Type B pancreatic cell (in vitro differentiated cells): ENCODE measurements at regions not wholly inside any gene's neighbourhood (a gene's known extent, or its start where the extent isn't known, plus 50 kb on each side); places are given as distances from the start of the nearest gene placed in this dataset.

Experiments
- DNase-seq: peaks from one replicate; pipeline ENCODE4 v3.0.0; 2021; ENCODE audit warnings: mixed read lengths; ENCODE audit not compliant: unreplicated experiment; ENCODE audit errors: extremely low spot score
- H3K27ac Mint-ChIP-seq: 2 replicates; pipeline ENCODE4 v1.8.0; 2021; ENCODE audit warnings: mild to moderate bottlenecking, mixed read lengths
- H3K27me3 Mint-ChIP-seq: 2 replicates; pipeline ENCODE4 v1.8.0; 2021; ENCODE audit warnings: mixed read lengths
- H3K36me3 Mint-ChIP-seq: 2 replicates; pipeline ENCODE4 v1.8.0; 2021; ENCODE audit warnings: mixed read lengths
- H3K4me1 Mint-ChIP-seq: one replicate; pipeline ENCODE4 v1.8.0; 2021; ENCODE audit warnings: mixed read lengths; ENCODE audit not compliant: unreplicated experiment
- H3K4me3 Mint-ChIP-seq: 2 replicates; pipeline ENCODE4 v1.8.0; 2021; ENCODE audit warnings: mild to moderate bottlenecking, mixed read lengths
- H3K9me3 Mint-ChIP-seq: 2 replicates; pipeline ENCODE4 v1.8.0; 2021; ENCODE audit warnings: mixed read lengths
- TF ChIP-seq, protein P1 (sequence below): fragments of 200-600 bp; sonication (generic); conservative IDR thresholded peaks from 2 replicates; pipeline ENCODE4 v1.5.0; 2021; ENCODE audit warnings: antibody characterized with exemption, mild to moderate bottlenecking

DNA sequence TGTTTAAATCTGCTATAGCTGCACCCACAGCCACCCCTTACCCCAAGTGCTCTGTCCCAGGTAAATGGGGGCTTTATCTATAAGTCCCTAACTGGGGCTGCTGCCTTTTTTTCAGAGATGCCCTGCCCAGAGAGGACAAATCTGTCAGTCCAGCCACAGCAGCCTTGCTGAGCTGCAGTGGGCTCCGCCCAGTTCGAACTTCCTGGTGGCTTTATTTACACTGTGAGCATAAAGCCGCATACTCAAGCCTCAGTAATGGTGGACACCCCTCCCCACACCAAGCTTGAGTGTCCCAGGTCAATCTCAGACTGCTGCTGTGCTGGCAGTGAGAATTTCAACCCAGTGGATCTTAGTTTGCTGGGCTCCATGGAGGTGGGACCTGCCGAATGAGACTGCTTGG lies 505.2 kb downstream of the CBLN4 start:
- H3K27me3 Mint-ChIP-seq: peaks cover 2% of the 10 kb centered on the region
- H3K4me3 Mint-ChIP-seq: no peak overlapping the region
- H3K36me3 Mint-ChIP-seq: no peaks in the 10 kb centered on the region
- TF ChIP-seq, protein P1, sequence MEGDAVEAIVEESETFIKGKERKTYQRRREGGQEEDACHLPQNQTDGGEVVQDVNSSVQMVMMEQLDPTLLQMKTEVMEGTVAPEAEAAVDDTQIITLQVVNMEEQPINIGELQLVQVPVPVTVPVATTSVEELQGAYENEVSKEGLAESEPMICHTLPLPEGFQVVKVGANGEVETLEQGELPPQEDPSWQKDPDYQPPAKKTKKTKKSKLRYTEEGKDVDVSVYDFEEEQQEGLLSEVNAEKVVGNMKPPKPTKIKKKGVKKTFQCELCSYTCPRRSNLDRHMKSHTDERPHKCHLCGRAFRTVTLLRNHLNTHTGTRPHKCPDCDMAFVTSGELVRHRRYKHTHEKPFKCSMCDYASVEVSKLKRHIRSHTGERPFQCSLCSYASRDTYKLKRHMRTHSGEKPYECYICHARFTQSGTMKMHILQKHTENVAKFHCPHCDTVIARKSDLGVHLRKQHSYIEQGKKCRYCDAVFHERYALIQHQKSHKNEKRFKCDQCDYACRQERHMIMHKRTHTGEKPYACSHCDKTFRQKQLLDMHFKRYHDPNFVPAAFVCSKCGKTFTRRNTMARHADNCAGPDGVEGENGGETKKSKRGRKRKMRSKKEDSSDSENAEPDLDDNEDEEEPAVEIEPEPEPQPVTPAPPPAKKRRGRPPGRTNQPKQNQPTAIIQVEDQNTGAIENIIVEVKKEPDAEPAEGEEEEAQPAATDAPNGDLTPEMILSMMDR: no peak
- no peaks in the 10 kb centered on the region for H3K4me1 Mint-ChIP-seq
- no peak overlapping the region for H3K27ac Mint-ChIP-seq
- DNase-seq: no peak
- H3K9me3 Mint-ChIP-seq: peaks cover 7% of the 10 kb centered on the region

DNA sequence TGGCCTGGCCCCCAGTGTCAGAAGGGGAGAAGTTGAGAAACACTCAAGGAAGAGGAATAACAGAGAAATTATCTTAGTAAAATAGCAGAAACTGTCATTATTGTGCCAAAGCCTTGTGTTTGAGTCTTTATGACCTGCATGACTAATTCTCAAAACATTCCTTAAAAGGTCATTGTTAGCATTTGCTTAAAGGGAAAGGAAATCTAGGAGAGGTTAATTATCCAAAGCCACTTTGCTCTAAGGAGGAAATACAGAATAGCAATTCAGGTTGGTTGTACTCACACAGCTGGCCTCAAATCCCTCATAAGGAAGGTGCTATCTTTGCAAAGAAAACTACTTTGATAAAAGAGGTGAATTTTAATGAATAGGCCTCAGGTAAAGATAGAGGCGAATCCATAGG lies 516.7 kb downstream of the CBLN4 start:
- Mint-ChIP-seq H3K36me3 (no peaks in the 10 kb centered on the region), H3K4me1 (no peaks in the 10 kb centered on the region), H3K27ac (no peak overlapping the region), H3K27me3 (no peaks in the 10 kb centered on the region), H3K4me3 (no peak overlapping the region), H3K9me3 (no peaks in the 10 kb centered on the region)
- no peak for DNase-seq
- TF ChIP-seq, protein P1: no peak

DNA sequence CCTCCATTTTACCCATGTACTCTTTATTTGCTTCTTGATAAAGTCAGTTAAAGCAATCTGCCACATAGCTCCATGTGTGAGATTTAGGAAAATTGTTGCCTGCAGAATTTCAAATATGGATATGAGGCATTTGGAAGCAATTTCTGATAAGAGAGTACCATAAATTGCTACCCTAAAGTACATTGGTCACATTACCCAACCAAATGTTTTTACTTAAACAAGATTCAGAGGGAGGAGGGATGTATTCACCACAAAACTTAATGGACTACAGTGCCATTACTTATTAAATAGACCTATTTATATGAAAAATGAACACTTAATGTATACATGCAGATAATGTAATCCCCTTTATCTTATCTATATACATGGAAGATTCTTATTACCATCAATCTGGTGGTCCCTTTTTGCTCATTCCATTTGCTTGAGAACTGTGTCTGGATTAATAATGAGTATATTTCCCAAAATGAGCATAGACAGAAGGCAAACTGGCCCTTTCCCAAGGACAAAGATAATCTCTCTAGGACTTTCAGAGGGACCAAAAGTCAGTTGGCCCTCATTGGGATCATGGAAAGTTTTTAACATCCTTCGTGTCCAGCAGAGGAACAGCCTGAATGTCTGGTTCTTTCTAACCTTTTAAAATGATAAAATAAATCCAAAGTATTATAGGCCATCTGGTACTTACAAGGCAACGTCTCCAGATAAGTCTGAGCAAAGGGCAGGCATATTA lies 526.4 kb downstream of the CBLN4 start:
- Mint-ChIP-seq H3K27ac (no peak overlapping the region), H3K27me3 (no peaks in the 10 kb centered on the region), H3K36me3 (no peaks in the 10 kb centered on the region), H3K4me3 (no peak overlapping the region), H3K4me1 (no peaks in the 10 kb centered on the region), H3K9me3 (no peaks in the 10 kb centered on the region)
- no peak for DNase-seq
- TF ChIP-seq, protein P1: no peak

DNA sequence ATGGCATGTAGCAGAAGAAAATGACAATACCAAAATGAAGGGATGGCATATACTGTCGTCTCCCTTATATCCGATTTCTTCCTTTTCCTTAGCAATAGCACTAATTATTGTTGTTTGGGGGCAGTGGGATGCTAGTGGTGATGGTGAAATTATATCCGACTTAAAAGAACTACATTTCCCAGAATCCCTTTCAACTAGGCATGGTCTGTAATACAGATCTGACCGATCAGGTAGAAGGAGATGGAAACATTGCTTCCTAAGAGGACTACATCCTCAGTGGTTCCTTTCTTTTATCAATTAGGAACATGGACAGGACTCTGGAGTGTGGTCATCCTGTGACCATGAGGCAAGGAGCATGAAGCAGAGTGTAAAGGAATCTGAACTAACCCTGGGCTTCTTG lies 532.6 kb downstream of the CBLN4 start:
- no peak overlapping the region for H3K4me3 Mint-ChIP-seq
- TF ChIP-seq, protein P1: no peak
- H3K27me3 Mint-ChIP-seq: peaks cover 8% of the 10 kb centered on the region
- no peaks in the 10 kb centered on the region for H3K4me1 Mint-ChIP-seq
- no peak for DNase-seq
- no peak overlapping the region for H3K27ac Mint-ChIP-seq
- no peaks in the 10 kb centered on the region for H3K9me3 Mint-ChIP-seq
- no peaks in the 10 kb centered on the region for H3K36me3 Mint-ChIP-seq

DNA sequence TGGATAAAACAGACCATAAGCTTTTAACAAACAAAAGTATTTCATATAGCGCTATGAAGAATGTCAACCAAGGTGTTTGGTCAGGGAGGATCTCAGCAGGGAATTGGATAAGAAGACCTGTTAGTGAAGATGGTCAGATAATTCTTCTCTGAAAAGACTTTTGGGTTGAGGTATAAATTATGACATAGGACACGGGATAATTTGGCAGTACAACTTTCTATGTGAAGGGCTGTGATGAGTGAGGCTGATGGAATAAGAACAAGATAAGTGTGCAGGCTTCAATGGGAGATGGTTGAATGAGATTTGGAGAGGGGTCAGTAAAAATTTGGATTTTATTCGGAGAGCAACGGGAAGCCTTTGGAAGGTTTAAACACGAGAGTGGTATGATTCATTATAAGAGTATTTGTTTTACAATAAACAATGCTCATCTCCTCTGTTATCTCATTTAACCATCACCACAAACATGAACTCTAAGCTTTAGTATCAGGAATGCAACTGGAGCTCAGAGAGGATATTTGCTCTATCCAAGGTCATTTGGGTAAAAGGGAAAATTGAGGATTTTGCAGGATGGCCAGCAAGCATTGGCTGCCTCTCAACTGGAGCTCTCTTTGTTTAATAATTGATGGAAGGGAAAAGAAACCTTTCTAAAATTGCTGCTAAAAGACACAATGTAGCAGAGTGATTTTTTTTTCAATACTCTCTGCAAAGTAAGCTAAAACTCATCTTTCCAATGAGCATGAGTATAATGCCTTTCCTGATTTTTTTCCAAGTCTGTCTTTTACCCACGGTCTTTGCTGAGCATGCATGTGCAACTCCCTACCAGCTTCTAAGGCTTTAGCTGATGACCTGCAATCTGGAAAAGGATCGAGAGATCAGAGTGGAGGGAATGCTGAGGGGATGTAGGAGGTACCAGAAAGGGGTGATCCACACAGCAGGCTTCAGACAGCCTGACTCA lies 534.0 kb downstream of the CBLN4 start:
- H3K27me3 Mint-ChIP-seq: peaks cover 8% of the 10 kb centered on the region
- H3K9me3 Mint-ChIP-seq: no peaks in the 10 kb centered on the region
- H3K27ac Mint-ChIP-seq: no peak overlapping the region
- TF ChIP-seq, protein P1: no peak
- DNase-seq: no peak
- H3K4me1 Mint-ChIP-seq: no peaks in the 10 kb centered on the region
- H3K4me3 Mint-ChIP-seq: no peak overlapping the region
- H3K36me3 Mint-ChIP-seq: no peaks in the 10 kb centered on the region
